Fibroblast of skin of left biceps (primary cell): ENCODE measurements at regions not wholly inside any gene's neighbourhood (a gene's known extent, or its start where the extent isn't known, plus 50 kb on each side); places are given as distances from the start of the nearest gene placed in this dataset.
"Not testable (repeated sequence)": the region's sequence is repeated elsewhere in the genome, so short reads cannot be mapped to it uniquely, and the experiment has no call there.

Experiments used
- DNase-seq, 2 experiments: peaks; one replicate each; pipeline ENCODE4 v3.0.0-alpha.2; 2013; ENCODE audit warnings: low read depth in 2 of 2

GRCh38 chr9:108412755-108413154, 443.0 kb downstream of the ACTL7B start:
- DNase-seq, result no peak

- no peak for DNase-seq
Observed at GRCh38 chr9:108411632-108412031, 444.2 kb downstream of the ACTL7B start.

- DNase-seq, result no peak
Observed at GRCh38 chr9:108410161-108410560, 445.6 kb downstream of the ACTL7B start.

GRCh38 chr9:108400297-108400696, 455.5 kb downstream of the ACTL7B start:
- no peak for DNase-seq

- no peak for DNase-seq
Observed at GRCh38 chr9:108399851-108400250, 455.9 kb downstream of the ACTL7B start.

- DNase-seq, result no peak
Observed at GRCh38 chr9:108397286-108397685, 458.5 kb downstream of the ACTL7B start.

GRCh38 chr9:108396611-108397010, 459.2 kb downstream of the ACTL7B start:
- no peak for DNase-seq

GRCh38 chr9:108396193-108396592, 459.6 kb downstream of the ACTL7B start:
- DNase-seq, result no peak

GRCh38 chr9:108395421-108395820, 460.4 kb downstream of the ACTL7B start:
- DNase-seq, result no peak

- DNase-seq, result no peak
Observed at GRCh38 chr9:108394726-108395125, 461.1 kb downstream of the ACTL7B start.

- not testable (repeated sequence) for DNase-seq
Observed at GRCh38 chr9:108393481-108394001, 462.2 kb downstream of the ACTL7B start.

GRCh38 chr9:108392877-108393276, 462.9 kb downstream of the ACTL7B start:
- no peak for DNase-seq

GRCh38 chr9:108389056-108389455, 466.7 kb downstream of the ACTL7B start:
- no peak for DNase-seq

- DNase-seq, result peak; percentile 83 to 89
Observed at GRCh38 chr9:108386859-108387384, 468.9 kb downstream of the ACTL7B start.

- no peak for DNase-seq
Observed at GRCh38 chr9:108386032-108386431, 469.8 kb downstream of the ACTL7B start.

GRCh38 chr9:108383796-108384195, 472.0 kb downstream of the ACTL7B start:
- no peak for DNase-seq

- DNase-seq, result no peak
Observed at GRCh38 chr9:108382310-108382709, 473.5 kb downstream of the ACTL7B start.

- no peak for DNase-seq
Observed at GRCh38 chr9:108377881-108378280, 477.9 kb downstream of the ACTL7B start.

GRCh38 chr9:108377382-108377781, 478.4 kb downstream of the ACTL7B start:
- DNase-seq, result no peak

- DNase-seq, result no peak
Observed at GRCh38 chr9:108376140-108376539, 479.6 kb downstream of the ACTL7B start.

- DNase-seq, result no peak
Observed at GRCh38 chr9:108374626-108375025, 481.2 kb downstream of the ACTL7B start.

GRCh38 chr9:108367188-108367587, 488.6 kb downstream of the ACTL7B start:
- no peak for DNase-seq

- DNase-seq, result no peak
Observed at GRCh38 chr9:108363311-108363710, 492.5 kb downstream of the ACTL7B start.

GRCh38 chr9:108360304-108360703, 495.5 kb downstream of the ACTL7B start:
- DNase-seq, result no peak
